ENCODE measurements at regions not wholly inside any gene's neighbourhood (a gene's known extent, or its start where the extent isn't known, plus 50 kb on each side); places are given as distances from the start of the nearest gene placed in this dataset.

- TF ChIP-seq POLR2A (IDR thresholded peaks at IDR 0.05; ENCODE audit: low read depth): no peak
- TF ChIP-seq CTCF (IDR thresholded peaks at IDR 0.05): no peak
- TF ChIP-seq POLR2AphosphoS5 (IDR thresholded peaks at IDR 0.05): no peak
- no peak for TF ChIP-seq EP300 (IDR thresholded peaks at IDR 0.05)
Measured at GRCh38 chr9:73720601-73721000, 568.9 kb downstream of the ANXA1 start.

Measured in esophagus muscularis mucosa (tissue), 4 donors.